ENCODE measurements at regions not wholly inside any gene's neighbourhood (a gene's known extent, or its start where the extent isn't known, plus 50 kb on each side); places are given as distances from the start of the nearest gene placed in this dataset.

GRCh38 chr3:159924411-159924810 is 64.2 kb upstream of the IL12A start:
- TF ChIP-seq MLX (CRISPR knock-in tag; conservative IDR thresholded peaks at IDR 0.05) (no peak), TARDBP (IDR thresholded peaks at IDR 0.05) (no peak), POLR2AphosphoS5 (IDR thresholded peaks at IDR 0.05; ENCODE audit: control insufficient read depth, insufficient read depth, low read depth, low read length) (no peak), ZBTB8A (IDR thresholded peaks at IDR 0.05; ENCODE audit: partially characterized antibody) (no peak), ZBTB11 (CRISPR knock-in tag; IDR thresholded peaks at IDR 0.05) (no peak), CREBBP (IDR thresholded peaks at IDR 0.05; ENCODE audit: low read depth, low read length) (no peak), SIN3A (IDR thresholded peaks at IDR 0.05; ENCODE audit: borderline replicate concordance in 2 of 2, control insufficient read depth in 1 of 2, low read depth in 2 of 2, low read length in 2 of 2) (no peak), KAT7 (CRISPR knock-in tag; IDR thresholded peaks at IDR 0.05; ENCODE audit: borderline replicate concordance) (no peak), ZNF589 (CRISPR knock-in tag; IDR thresholded peaks at IDR 0.05; ENCODE audit: low read depth) (no peak)
